ENCODE measurements at regions not wholly inside any gene's neighbourhood (a gene's known extent, or its start where the extent isn't known, plus 50 kb on each side); places are given as distances from the start of the nearest gene placed in this dataset.

GRCh38 chr2:22769497-22769896 is 615.5 kb upstream of the KLHL29 start:
- in situ Hi-C loops (cut with HindIII; ENCODE audit: extremely low pct_ligation_motif_present, low pct_unique_long_range_greater_than_20kb) (no loop called here), intact Hi-C loops (cut with micrococcal nuclease; ENCODE audit: unreplicated experiment) (no loop called here)
- ATAC-seq (no peak), FAIRE-seq (no peak), DNase-seq (ENCODE audit: low spot score) (no peak)
- Histone ChIP-seq H3K36me3 (replicated peaks in 1 of 2; ENCODE audit: control insufficient read depth in 1 of 2, insufficient read depth in 2 of 2, low read length in 2 of 2) (no peaks in the 10 kb centered on the region), H4K20me1 (ENCODE audit: insufficient read depth, low read length) (no peaks in the 10 kb centered on the region), H3K4me3 (replicated peaks in 1 of 3; ENCODE audit: insufficient read depth in 1 of 3, low read depth in 2 of 3, low read length in 3 of 3) (no peak overlapping the region), H3K27me3 (ENCODE audit: control insufficient read depth in 1 of 2, insufficient read depth in 2 of 2, low read length in 2 of 2) (no peaks in the 10 kb centered on the region), H3K4me1 (ENCODE audit: insufficient read depth, low read length) (no peaks in the 10 kb centered on the region), H3K4me2 (ENCODE audit: low read depth, low read length) (no peak overlapping the region), H3K9ac (ENCODE audit: insufficient read depth, low read depth, low read length) (no peak overlapping the region), H3K9me3 (ENCODE audit: low read length) (peaks cover 67% of the 10 kb centered on the region), H3K27ac (ENCODE audit: extremely low read length, insufficient read depth, low read length) (no peak overlapping the region), H3K79me2 (ENCODE audit: insufficient read depth, low read length) (no peaks in the 10 kb centered on the region), H2AFZ (ENCODE audit: low read length) (no peak overlapping the region)
- TF ChIP-seq ZNF552 (CRISPR knock-in tag; IDR thresholded peaks at IDR 0.05; ENCODE audit: borderline replicate concordance) (no peak), PHF21A (CRISPR knock-in tag; IDR thresholded peaks at IDR 0.05) (no peak), TBP (CRISPR knock-in tag; IDR thresholded peaks at IDR 0.05) (no peak), FIP1L1 (IDR thresholded peaks at IDR 0.05; ENCODE audit: borderline replicate concordance, insufficient read depth, low read depth, low read length) (no peak), NFKBIZ (CRISPR knock-in tag; IDR thresholded peaks at IDR 0.05) (no peak), FUBP1 (CRISPR knock-in tag; IDR thresholded peaks at IDR 0.05; ENCODE audit: borderline replicate concordance) (no peak), MAFF (IDR thresholded peaks at IDR 0.05; ENCODE audit: low read depth, low read length) (peak; percentile 99), BATF2 (CRISPR knock-in tag; IDR thresholded peaks at IDR 0.05) (no peak), MAFK (conservative IDR thresholded peaks at IDR 0.05 in 1 of 2, IDR thresholded peaks at IDR 0.05 in 1 of 2; ENCODE audit: low read length in 2 of 2) (peak; percentile 98 to 99), RXRA (CRISPR knock-in tag; IDR thresholded peaks at IDR 0.05) (no peak), LCORL (IDR thresholded peaks at IDR 0.05) (no peak), LCORL (CRISPR knock-in tag; IDR thresholded peaks at IDR 0.05) (no peak), SMARCC2 (IDR thresholded peaks at IDR 0.05) (no peak), USF2 (IDR thresholded peaks at IDR 0.05; ENCODE audit: low read depth, low read length) (no peak), USF2 (CRISPR knock-in tag; IDR thresholded peaks at IDR 0.05; ENCODE audit: borderline replicate concordance) (no peak), ZNF607 (CRISPR knock-in tag; IDR thresholded peaks at IDR 0.05; ENCODE audit: borderline replicate concordance) (no peak), NR1H2 (CRISPR knock-in tag; IDR thresholded peaks at IDR 0.05; ENCODE audit: borderline replicate concordance, low read depth) (no peak), TMF1 (CRISPR knock-in tag; IDR thresholded peaks at IDR 0.05; ENCODE audit: low read depth) (no peak), MXD4 (CRISPR knock-in tag; IDR thresholded peaks at IDR 0.05) (no peak)
- ChIA-PET POLR2A (no interaction called here), CTCF (ENCODE audit: low intra/inter-chr PET ratio, low total read pairs) (no interaction called here)
- WGBS (ENCODE audit: low lambda C conversion rate), result under 1% methylated on average over 3 of the region's 3 CpGs
- no TSS peak for BruUV-seq (replicated peaks)

Measured in HepG2 (cell line).